GM18502 (cell line): ENCODE measurements at regions not wholly inside any gene's neighbourhood (a gene's known extent, or its start where the extent isn't known, plus 50 kb on each side); places are given as distances from the start of the nearest gene placed in this dataset.
"Not testable (repeated sequence)": the region's sequence is repeated elsewhere in the genome, so short reads cannot be mapped to it uniquely, and the experiment has no call there.

Source experiments
- ATAC-seq: cut with Tn5 transposase; IDR thresholded peaks from one replicate; pipeline ENCODE4 v1.9.1; 2021; ENCODE audit warnings: mild to moderate bottlenecking; ENCODE audit not compliant: unreplicated experiment, poor library complexity

DNA sequence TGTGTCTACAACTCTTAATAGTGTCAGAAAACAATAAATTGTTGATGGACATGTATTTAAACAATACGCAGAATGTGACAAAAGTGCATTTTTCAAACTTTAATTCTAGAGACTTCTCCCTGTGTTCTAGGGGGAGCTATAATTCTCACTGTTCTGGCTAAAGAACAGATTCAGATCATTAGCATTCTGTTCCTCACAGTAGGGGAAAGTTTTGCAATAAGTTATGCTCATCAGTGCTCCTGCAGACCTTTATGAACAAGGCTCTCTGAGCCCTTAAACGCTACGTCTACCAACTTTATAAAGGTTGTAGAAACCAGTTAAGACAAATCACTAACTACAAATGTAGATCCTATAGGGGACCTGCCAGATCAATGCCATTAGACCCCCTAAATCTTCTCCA is 444.2 kb downstream of the SQOR start:
- no peak for ATAC-seq

DNA sequence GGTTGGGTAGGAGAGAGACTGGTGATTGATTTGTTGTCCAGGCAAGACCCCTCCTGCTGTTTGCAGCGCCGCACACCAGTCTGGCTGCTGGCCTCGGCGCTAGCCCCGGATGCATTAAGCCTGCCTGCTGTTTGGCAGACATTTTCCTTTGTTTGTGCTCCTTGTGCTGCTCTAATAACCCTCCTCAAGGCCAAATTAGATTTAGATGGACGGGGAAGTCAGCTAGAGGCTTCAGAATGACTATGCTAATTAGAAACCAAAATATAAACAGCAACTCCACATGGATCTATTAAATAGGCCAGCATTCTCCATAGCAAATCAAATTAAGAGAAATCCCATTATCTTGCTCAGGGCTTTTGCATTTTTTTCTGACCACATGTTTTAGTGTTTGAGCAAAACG is 445.2 kb downstream of the SQOR start:
- ATAC-seq = no peak

DNA sequence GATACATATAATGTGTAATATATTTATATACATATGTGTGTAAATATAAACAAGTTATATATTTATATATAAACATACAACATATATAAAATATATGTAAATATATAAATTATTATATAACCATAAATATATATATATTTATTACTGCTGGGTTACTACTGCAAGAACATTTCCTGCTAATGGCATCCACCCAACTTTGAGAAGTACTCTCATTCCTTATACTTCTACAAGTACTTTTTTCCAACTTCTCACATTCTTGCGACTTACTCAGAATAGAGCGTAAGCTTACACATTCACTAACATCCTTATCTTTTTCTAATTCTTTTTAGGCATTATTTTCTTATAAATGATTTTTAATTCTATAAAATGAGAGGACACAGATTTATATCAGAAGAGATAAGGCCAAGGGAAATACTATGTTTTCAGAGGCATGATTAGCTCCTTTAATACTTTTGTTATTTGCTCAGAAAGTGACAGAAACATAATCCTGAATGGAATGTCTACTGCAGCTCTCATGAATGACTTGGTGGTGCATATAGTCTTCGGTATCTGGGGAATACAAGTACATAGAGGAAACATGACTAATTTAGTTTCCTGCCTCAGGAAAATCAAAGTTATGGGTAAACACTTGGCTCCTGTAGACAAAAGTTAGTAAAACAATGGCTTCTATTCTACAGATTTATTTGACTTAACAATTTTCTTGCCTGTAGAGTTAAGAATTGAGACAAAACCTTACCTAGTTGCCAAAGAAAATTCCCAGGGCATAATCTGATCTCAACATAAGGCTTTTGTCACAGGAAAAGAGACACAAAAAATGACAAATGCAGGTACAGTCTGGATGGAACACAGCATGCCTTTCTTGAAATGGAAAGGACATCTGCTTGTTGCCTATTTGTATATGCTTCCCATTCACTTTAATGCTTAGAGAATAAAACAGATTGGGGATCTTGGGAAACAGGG is 453.9 kb downstream of the SQOR start:
- ATAC-seq = no peak

DNA sequence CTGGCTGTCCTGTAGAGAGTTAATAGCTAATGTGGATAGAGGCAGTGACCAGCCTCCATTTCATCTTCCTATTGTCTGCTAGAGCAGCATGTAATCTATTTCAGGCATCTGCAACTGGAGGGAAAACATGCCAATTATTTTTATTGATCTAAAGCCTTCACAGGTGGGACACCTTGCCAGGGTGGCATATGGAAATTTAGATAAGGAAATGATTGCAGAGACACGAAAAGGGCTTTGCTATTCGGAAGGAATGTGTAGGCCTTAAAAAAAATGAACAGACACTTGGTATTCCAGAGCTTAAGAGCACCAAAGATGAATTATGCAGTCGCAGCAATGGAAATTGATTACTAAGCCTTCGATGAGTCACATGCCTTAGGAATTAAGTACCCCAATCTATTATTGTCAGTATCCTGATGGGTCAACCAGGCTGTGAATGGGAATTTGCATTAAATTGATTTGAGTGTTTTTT is 454.7 kb downstream of the SQOR start:
- no peak for ATAC-seq

DNA sequence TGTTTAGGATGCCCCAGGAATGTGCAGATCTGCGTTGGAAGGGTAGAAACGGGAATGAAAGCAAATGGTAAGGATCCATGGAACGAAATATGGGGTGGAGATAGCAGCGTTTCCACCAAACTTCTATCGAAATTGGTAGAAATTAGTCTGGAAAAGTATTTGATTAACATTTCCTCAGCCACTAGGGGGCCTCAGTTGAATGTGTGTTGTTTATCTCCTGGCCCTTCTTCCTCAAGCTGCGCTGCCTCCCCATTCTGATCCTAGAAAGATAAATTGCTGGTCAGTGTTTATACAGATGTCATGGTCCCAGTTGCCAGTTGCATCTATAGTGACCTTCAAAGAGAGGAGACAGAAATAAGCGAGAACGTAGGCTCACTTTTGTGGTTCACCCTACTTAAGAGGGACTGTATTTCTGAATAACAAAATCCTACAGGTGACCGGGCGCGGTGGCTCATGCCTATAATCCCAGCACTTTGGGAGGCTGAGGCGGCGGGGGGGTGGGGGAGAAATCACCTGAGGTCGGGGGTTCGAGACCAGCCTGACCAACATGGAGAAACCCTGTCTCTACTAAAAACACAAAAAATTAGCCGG is 457.1 kb downstream of the SQOR start:
- ATAC-seq = no peak

DNA sequence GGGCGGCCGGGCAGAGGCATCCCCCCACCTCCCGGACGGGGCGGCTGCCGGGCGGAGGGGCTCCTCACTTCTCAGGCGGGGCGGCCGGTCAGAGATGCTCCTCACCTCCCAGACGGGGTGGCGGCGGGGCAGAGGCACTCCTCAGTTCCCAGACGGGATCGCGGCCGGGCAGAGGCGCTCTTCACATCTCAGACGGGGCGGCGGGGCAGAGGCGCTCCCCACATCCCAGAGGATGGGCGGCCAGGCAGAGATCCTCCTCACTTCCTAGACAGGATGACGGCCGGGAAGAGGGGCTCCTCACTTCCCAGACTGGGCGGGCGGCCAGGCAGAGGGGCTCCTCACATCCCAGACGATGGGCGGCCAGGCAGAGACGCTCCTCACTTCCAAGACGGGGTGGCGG is 463.2 kb downstream of the SQOR start:
- not testable (repeated sequence) for ATAC-seq

DNA sequence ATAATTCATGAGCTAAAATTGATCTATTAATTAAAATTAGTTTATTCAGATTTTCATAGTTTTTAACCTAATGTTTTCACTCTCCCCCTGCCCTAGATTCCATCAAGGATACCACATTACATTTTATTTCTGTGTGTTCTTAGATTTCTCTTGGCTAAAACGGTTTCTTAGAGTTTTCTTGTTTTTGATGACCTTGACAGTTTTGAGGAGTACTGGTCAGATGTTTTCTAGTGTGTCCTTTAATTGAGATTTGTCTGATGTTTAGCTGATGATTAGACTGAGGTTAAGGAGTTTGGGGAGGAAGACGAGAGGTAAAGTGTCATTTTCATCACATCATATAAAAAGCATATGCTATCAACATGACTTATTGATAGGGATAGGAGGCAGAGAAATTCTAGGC is 475.9 kb downstream of the SQOR start:
- ATAC-seq = no peak

DNA sequence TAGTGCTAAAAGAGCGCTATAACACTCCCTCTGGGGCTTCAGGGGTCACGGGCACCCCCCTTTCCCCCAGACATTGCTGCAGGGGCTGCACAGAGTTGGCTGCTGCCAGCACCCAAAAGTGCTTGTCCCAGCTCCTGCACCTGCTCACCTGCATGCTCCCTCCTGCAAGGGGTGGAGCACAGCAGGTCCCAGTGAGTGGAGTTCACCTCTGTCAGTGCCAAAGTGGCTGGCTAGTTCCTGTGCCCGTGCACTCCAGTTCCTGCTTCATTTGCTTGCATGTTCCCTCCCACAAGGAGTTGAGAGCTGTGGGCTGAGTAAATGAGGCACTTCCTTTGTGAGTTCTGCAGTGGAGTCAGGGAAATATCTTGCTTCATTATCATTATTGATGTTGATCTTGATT is 476.9 kb downstream of the SQOR start:
- no peak for ATAC-seq

DNA sequence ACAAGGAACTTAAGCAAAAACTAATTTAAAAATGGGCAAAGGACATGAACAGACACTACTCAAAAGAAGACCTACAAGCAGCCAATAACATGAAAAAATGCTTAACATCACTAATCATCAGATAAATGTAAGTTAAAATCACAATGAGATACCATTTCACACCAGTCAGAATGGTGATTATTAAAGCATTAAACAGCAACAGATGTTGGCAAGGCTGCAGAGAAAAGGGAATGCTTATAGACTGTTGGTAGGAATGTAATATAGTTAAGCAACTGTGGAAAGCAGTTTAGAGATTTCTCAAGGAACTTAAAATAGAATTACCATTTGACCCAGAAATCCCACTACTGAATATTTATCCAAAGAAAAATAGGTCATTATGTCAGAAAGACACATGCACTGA is 482.2 kb downstream of the SQOR start:
- no peak for ATAC-seq

DNA sequence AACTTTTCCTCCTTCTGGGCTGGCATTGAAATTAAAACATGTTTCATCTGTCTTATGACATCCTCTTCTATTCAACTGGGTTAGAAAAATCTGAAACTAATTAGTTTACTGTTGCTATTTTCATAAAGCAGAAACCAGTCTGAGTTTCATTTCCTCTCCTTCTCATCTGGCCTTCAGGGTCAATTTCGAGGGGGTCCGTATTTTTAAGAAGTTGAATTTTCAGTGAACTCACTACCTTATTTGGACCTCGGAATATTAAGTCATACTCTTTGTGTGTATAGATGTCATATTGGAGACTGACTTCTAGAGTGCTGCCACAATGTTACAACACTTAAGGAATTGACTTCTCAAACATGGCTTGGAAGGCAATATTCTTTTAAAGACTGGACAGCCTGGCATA is 485.9 kb downstream of the SQOR start:
- ATAC-seq = no peak

DNA sequence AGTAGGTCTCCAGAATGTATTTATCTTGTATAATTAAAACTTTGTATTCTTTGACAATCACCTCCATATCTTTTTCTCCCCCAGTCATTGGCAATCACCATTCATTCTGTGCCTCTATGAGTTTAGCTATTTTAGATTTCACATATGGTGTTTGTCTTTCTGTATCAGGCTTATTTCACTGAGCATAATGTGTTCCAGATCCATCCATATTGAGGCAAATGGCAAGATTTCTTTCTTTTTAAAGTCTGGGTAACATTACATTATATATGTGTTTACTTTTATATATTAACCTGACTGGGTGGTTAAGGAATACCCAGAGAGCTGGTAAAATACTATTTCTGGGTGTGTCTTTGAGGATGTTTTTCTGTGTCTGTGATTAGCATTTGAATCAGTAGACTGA is 486.6 kb downstream of the SQOR start:
- no peak for ATAC-seq

DNA sequence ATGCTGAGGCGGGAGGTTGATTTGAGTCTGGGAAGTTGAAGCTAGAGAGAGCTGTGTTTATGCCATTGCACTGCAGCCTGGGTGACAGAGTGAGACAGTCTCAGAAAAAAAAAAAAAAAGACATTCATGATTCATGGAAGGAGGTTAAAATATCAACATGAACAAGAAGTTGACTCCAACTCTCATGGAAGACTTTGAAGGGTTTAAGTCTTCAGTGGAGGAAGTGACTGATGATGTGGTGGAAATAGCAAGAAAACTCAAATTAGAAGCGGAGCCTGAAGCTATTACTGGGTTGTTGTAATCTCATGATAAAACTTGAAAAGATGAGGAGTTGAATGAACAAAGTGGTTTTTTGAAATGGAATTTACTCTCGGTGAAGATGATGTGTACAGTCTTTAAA is 491.8 kb downstream of the SQOR start:
- ATAC-seq = no peak

DNA sequence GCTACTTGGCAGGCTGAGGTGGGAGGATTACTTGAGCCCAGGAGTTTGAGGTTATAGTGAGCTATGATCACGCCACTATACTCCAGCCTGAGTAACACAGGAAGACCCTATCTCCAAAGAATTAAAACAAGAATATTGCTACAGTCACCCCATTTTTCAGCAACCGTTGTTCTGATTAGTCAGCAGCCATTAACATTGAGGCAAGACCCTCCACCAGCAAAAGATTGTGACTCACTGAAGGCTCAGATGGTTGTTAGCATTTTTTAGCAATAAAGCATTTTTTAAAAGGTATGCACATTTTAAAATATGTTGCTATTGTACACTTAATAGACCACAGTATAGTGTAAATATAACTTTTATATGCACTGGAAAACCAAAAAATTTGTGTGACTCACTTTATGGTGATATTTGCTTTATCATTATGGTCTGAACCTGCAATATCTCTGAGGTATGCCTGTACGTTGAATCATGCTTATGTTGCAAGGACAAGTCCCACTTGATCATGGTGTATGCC is 492.6 kb downstream of the SQOR start:
- ATAC-seq = no peak

DNA sequence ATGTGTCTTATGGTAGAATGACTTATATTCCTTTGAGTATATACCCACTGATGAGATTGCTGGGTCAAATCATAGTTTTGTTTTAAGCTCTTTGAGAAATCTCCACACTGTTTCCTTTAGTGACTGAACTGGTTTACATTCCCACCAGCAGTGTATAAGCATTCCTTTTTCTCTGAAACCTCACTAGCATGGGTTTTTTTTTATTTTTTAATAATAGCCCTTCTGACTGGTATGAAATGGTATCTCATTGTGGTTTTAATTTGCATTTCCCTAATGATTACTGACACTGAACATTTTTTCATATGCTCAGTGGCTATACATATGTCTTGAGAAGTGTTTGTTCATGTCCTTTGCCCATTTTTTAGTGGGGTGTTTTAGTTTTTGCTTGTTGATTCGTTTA is 494.3 kb downstream of the SQOR start:
- no peak for ATAC-seq

DNA sequence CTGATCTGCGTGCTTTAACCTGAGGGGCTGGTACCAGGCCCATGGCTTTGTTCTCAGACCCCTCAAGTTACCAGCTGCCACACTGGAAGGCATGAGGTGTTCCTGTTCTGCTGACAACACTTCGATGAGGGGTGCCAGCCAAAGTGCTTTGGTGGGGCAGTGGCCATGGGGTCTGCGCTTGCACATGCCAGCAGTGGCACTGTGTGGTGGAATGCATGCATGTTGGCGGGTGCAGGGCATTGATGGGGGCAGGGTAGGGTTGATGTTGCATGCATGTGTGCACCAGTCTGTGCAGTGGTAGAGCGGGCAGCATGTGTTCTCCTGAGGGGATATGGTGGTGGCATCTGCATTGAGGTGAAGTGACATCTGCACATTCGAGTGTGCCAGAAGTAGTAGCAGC is 497.0 kb downstream of the SQOR start:
- ATAC-seq = no peak

DNA sequence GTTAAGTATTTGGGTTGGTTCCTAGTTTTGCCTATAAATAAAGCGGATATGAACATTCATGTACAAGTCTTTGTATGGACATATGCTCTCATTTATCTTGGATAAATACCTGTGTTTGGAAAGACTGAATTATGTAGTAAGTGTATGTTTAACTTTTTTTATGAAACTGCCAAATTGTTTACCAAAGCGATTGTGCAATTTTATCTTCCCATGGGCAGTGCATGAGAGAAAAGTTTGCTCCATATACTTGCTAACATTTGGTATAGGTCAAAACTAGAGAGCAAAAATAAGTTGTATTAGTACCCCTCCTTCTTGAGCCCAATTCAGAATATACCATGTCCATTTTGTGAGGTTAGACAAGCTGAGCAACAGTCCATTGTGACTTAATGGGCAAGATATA is 502.6 kb downstream of the SQOR start:
- ATAC-seq = no peak

DNA sequence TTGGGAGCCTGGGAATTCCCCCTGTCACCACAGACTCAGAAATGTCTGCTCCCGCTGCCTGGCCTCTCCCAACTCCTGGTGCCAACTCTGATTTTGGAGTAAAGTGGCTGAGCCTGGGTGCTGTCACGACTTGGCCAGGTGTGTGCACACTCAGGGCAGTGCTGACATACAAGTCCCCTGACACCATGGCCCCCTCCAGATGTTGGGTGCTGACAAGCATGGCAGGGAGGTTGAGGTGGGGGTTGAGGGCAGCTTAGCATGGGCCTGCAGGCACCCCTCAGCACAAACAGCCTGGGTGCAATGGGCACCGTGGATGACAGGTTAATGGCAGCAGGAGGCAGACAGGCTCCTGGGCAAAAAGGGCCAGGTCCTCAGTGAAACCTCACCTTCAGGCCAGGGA is 511.2 kb downstream of the SQOR start:
- no peak for ATAC-seq

DNA sequence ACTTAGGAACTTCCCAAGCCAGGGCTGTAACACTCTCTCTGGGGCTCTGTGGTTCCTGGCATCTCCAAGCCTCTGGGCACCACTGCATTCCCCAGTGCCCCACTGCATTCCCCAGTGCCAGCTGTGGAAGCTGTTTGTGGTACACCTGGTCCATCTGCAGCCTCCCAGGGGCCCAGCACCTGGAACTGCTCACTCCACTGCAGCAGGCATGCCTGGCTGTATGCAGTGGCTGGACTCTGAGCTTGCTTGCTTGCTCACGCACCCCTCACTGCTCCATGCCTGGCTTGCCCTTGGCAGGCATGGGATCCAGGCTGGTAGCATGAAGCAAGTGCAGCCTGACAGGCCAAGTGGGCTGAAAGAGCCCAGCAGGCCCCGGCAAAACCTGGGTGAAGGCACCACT is 512.1 kb downstream of the SQOR start:
- no peak for ATAC-seq

DNA sequence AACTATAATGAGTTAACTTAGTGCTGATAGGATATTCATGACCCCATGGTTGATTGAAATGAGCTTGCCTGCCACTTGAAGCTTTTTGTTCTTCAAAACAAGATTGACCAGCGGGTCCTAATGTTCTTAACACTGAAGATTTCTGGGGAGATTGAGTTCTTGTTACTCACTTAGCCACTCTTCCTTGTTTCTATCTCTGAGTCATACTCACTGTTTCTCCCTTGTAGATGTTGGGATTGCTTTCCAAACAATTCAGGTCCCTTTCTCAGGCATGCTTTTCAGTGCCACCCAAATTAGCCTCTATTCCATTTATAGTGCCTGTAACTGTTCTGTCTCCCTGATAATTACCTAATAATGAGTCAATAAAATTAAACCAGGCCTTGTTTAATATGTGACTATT is 517.0 kb downstream of the SQOR start:
- no peak for ATAC-seq

DNA sequence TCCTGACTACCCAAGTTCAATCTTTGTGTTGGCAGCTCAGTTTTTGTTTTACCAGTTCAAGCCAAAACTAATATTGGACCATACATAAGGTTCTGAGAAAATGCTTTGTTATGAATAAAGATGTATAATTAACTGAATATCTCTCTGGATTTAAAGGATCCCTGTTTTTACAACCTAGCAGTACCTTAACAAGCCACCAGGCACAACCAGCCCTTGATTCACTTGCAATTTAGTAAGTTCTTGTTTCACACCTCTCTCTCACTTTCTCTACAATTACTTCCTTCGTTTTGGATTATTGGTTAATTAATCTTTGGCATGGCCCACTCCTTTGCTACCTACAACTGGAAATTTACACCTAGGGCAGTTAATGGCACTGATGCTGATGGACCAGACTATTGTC is 531.9 kb downstream of the SQOR start:
- no peak for ATAC-seq

DNA sequence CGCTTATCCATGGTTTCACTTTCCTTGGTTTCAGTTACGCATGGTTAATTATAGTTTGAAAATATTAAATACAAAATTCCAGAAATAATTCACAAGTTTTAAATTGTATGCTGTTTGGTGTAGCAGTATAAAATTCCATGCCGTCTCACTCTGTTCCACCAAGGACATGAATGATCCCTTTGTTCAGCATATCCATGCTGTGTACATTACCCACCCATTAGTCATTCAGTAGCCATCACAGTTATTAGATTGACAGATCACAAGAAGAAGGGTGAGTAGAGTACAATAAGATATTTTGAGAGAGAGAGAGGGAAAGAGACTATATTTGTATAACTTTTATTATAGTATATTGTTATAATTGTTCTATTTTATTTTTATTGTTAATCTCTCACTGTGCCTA is 535.5 kb downstream of the SQOR start:
- ATAC-seq = no peak

DNA sequence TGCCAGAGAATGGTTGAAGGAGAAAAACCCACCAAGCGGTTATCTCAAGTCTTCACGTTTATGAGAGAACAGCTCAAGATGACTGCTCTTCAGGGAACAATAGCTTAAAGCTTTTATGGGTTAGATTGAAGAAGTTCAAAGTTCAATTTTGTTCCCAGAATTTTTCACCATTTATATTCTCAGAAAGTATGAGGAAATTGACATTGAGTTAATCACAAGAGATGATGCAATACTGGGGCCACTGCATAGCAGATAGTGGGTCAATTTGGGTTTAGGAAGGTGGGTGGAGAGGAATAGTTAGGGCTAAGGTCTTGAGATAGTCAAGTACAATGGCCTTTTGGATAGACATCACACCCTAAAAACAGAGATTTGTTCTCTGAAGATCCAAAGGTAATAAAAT is 539.3 kb downstream of the SQOR start:
- no peak for ATAC-seq
